CD14-positive monocyte (primary cell): ENCODE measurements at regions not wholly inside any gene's neighbourhood (a gene's known extent, or its start where the extent isn't known, plus 50 kb on each side); places are given as distances from the start of the nearest gene placed in this dataset.

ENCODE experiments used
- DNase-seq, 3 donors: peaks; one replicate each; pipeline ENCODE4 v3.0.0-alpha.2; 2011 to 2022
- H2AFZ ChIP-seq: 2 replicates; pipeline ENCODE4 v1.6.0; 2012; ENCODE audit warnings: mild to moderate bottlenecking, low read depth, low read length, inconsistent platforms; ENCODE audit not compliant: insufficient read depth, poor library complexity, severe bottlenecking
- H3K27ac ChIP-seq, 2 donors: 1 replicate in 1 of 2; 2 replicates in 1 of 2; pipeline ENCODE4 v1.5.1; 2012 to 2013; ENCODE audit warnings: low read length in 2 of 2, control low read depth in 1 of 2, inconsistent platforms in 1 of 2, low read depth in 1 of 2, mild to moderate bottlenecking in 1 of 2
- H3K27me3 ChIP-seq, 2 donors: one replicate each; pipeline versions ENCODE4 v1.6.0 to v1.6.1; 2011 to 2013; ENCODE audit warnings: low read length in 2 of 2; ENCODE audit not compliant: control insufficient read depth in 2 of 2, insufficient read depth in 2 of 2
- H3K36me3 ChIP-seq, 2 donors: replicated peaks in 1 of 2; 1 replicate in 1 of 2; 2 replicates in 1 of 2; pipeline versions ENCODE4 v1.5.1 to v1.6.1; 2012 to 2013; ENCODE audit warnings: low read length in 2 of 2, control low read depth in 1 of 2, inconsistent platforms in 1 of 2, mild to moderate bottlenecking in 1 of 2; ENCODE audit not compliant: insufficient read depth in 2 of 2, control insufficient read depth in 1 of 2
- H3K4me1 ChIP-seq, 2 donors: 1 replicate in 1 of 2; 2 replicates in 1 of 2; pipeline versions ENCODE4 v1.5.1 to v1.6.1; 2012 to 2013; ENCODE audit warnings: low read length in 2 of 2, control low read depth in 1 of 2, inconsistent platforms in 1 of 2, mild to moderate bottlenecking in 1 of 2, moderate library complexity in 1 of 2; ENCODE audit not compliant: insufficient read depth in 2 of 2, control insufficient read depth in 1 of 2
- H3K4me2 ChIP-seq: replicated peaks from 2 replicates; pipeline ENCODE3; 2012; ENCODE audit warnings: low read length, moderate library complexity, mild to moderate bottlenecking; ENCODE audit not compliant: poor library complexity, severe bottlenecking; ENCODE audit errors: extremely low read depth
- H3K4me3 ChIP-seq, 3 experiments: fragments of 200-600 bp in 1 of 3; sonication (generic) in 1 of 3; replicated peaks in 1 of 3; 1 replicate in 2 of 3; 2 replicates in 1 of 3; pipeline ENCODE4 v1.5.1; 2011 to 2013; ENCODE audit warnings: low read length in 3 of 3, mild to moderate bottlenecking in 3 of 3, control low read depth in 2 of 3, low read depth in 2 of 3, inconsistent platforms in 1 of 3, moderate library complexity in 1 of 3
- H3K79me2 ChIP-seq: 2 replicates; pipeline ENCODE4 v1.6.0; 2012; ENCODE audit warnings: mild to moderate bottlenecking, control low read depth, inconsistent platforms, low read length, moderate library complexity; ENCODE audit not compliant: insufficient read depth
- H3K9ac ChIP-seq: 2 replicates; pipeline ENCODE4 v1.6.0; 2017; ENCODE audit warnings: low read length, mild to moderate bottlenecking; ENCODE audit not compliant: insufficient read depth, poor library complexity, severe bottlenecking
- H3K9me3 ChIP-seq, 2 donors: replicated peaks in 1 of 2; 1 replicate in 1 of 2; 2 replicates in 1 of 2; pipeline versions ENCODE4 v1.5.1 to v1.6.1; 2012 to 2013; ENCODE audit warnings: low read length in 2 of 2, control low read depth in 1 of 2; ENCODE audit not compliant: control insufficient read depth in 1 of 2, insufficient read depth in 1 of 2
- H4K20me1 ChIP-seq: 2 replicates; pipeline ENCODE4 v1.6.0; 2012; ENCODE audit warnings: mild to moderate bottlenecking, low read length, control low read depth, moderate library complexity; ENCODE audit not compliant: insufficient read depth
- H3K27ac Mint-ChIP-seq, 7 donors: one replicate each; pipeline ENCODE4 v1.8.0; 2020; ENCODE audit warnings: mild to moderate bottlenecking in 7 of 7, mixed read lengths in 7 of 7, moderate library complexity in 6 of 7, inconsistent platforms in 2 of 7
- H3K27me3 Mint-ChIP-seq, 3 donors: one replicate each; pipeline ENCODE4 v1.8.0; 2021 to 2022; ENCODE audit warnings: low read depth in 3 of 3, mild to moderate bottlenecking in 3 of 3, mixed read lengths in 3 of 3, moderate library complexity in 3 of 3, inconsistent platforms in 1 of 3
- H3K36me3 Mint-ChIP-seq, 2 donors: one replicate each; pipeline ENCODE4 v1.8.0; 2020; ENCODE audit warnings: mixed read lengths in 2 of 2, inconsistent platforms in 1 of 2, mild to moderate bottlenecking in 1 of 2
- H3K4me1 Mint-ChIP-seq: one replicate; pipeline ENCODE4 v1.8.0; 2020; ENCODE audit warnings: mild to moderate bottlenecking, mixed read lengths
- H3K4me3 Mint-ChIP-seq, 2 donors: one replicate each; pipeline ENCODE4 v1.8.0; 2020; ENCODE audit warnings: mild to moderate bottlenecking in 2 of 2, mixed read lengths in 2 of 2, moderate library complexity in 1 of 2
- H3K9me3 Mint-ChIP-seq, 7 donors: one replicate each; pipeline ENCODE4 v1.8.0; 2020 to 2022; ENCODE audit warnings: mixed read lengths in 7 of 7, mild to moderate bottlenecking in 6 of 7, moderate library complexity in 6 of 7, inconsistent platforms in 2 of 7
- CTCF ChIP-seq: fragments of 200-600 bp; IDR thresholded peaks from one replicate; pipeline ENCODE4 v1.8.0; 2022; ENCODE audit warnings: antibody characterized with exemption, mild to moderate bottlenecking
- WGBS: methylation state at CpG from one replicate; pipeline ENCODE4 v1.1.5; 2013; ENCODE audit warnings: missing lambda C conversion rate; ENCODE audit not compliant: insufficient coverage; 5-methylcytosine and 5-hydroxymethylcytosine counted together
- intact Hi-C, 2 donors: fragments of 100-400 bp; cut with micrococcal nuclease; formaldehyde crosslinking; loops; one replicate each; pipeline versions ENCODE4 v1.15.0 to v1.15.1; 2023

DNA sequence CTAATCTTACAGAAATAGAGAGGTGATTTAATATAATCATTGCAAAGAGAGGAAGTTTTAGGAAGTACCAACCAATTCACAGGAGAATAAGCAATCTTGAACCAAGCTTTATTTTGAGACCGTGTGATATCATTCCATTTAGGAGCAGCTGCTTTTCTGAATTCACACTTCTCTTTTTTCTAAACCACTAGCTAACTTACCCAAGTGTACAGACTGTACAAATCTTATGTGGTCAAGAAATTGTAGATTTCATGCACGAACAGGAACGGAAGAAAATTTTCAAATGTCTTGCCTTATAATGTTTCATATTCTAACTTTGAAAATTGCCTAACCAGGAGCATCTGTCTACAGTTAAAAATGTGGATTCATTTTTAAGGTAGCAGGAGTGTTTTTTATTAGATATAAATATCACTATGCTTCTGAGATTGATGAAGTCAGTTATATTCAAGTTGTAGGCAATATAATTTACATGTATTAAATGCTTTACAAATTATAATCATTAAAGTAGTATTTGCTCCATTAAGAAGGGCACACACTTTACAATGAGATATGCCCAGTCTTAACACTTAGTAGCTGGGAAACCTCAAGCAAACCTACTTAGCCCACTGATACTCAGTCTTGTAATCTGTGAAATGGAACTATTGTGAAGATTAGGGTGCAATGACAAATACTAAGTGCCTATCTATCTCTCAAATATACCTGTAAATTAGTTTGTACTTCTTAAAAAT, 86.7 kb upstream of the FOXN2 start:
- Mint-ChIP-seq H3K36me3 (no peaks in the 10 kb centered on the region), H3K4me3 (peak overlapping the region in 1 of 2 donors; percentile 63), H3K27me3 (peaks cover 0 to 2% (median 0%) of the 10 kb centered on the region in 3 donors), H3K4me1 (peaks cover 36% of the 10 kb centered on the region), H3K27ac (peak overlapping the region; percentile 74 to 91 (median 90)), H3K9me3 (peaks cover 0 to 3% (median 0%) of the 10 kb centered on the region in 7 donors)
- Histone ChIP-seq H3K9ac (no peak overlapping the region), H3K4me3 (peak overlapping the region in 1 of 3 experiments; percentile 35), H3K27me3 (no peaks in the 10 kb centered on the region), H3K9me3 (no peaks in the 10 kb centered on the region), H3K36me3 (no peaks in the 10 kb centered on the region), H2AFZ (peak overlapping the region; percentile 12), H3K27ac (peak overlapping the region; percentile 57 to 76), H3K4me1 (peaks cover 25 to 34% of the 10 kb centered on the region in 2 donors), H4K20me1 (no peaks in the 10 kb centered on the region), H3K79me2 (no peaks in the 10 kb centered on the region), H3K4me2 (peak overlapping the region; percentile 55)
- no CpG with 5 or more reads among the region's 3 CpGs for WGBS
- peak; percentile 62 to 76 (median 65) for DNase-seq
- TF ChIP-seq CTCF = no peak
- intact Hi-C loops = no loop called here

DNA sequence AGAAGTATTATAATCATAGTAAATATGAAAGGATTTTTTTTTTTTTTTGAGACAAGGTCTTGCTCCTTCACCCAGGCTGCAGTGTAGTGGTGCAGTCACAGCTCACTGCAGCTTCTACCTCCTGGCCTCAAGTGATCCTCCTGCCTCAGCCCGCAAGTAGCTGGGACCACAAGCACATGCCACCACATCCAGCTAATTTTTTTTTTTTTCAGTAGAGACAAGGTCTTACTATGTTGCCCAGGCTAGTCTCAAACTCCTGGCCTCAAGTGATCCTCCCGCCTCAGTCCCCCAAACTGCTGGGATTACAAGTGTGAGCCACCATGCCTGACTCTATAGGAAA, 86.2 kb upstream of the FOXN2 start:
- Histone ChIP-seq H3K9me3 (no peaks in the 10 kb centered on the region), H4K20me1 (no peaks in the 10 kb centered on the region), H3K4me3 (peak overlapping the region in 1 of 3 experiments; percentile 35), H3K4me2 (no peak overlapping the region), H3K27me3 (no peaks in the 10 kb centered on the region), H3K79me2 (no peaks in the 10 kb centered on the region), H3K9ac (no peak overlapping the region), H3K4me1 (peaks cover 25 to 34% of the 10 kb centered on the region in 2 donors), H3K27ac (peak overlapping the region; percentile 57 to 76), H3K36me3 (no peaks in the 10 kb centered on the region), H2AFZ (peak overlapping the region; percentile 16)
- Mint-ChIP-seq H3K27me3 (peaks cover 0 to 2% (median 0%) of the 10 kb centered on the region in 3 donors), H3K9me3 (peaks cover 0 to 3% (median 0%) of the 10 kb centered on the region in 7 donors), H3K4me1 (peaks cover 32% of the 10 kb centered on the region), H3K4me3 (no peak overlapping the region), H3K27ac (peak overlapping the region; percentile 61 to 91 (median 85)), H3K36me3 (no peaks in the 10 kb centered on the region)
- DNase-seq = no peak
- WGBS = 70% methylated on average over 1 of the region's 2 CpGs
- no peak for TF ChIP-seq CTCF
- intact Hi-C loops = no loop called here
